GM18505 (cell line): ENCODE measurements at regions not wholly inside any gene's neighbourhood (a gene's known extent, or its start where the extent isn't known, plus 50 kb on each side); places are given as distances from the start of the nearest gene placed in this dataset.

ENCODE experiments used
- ATAC-seq: cut with Tn5 transposase; IDR thresholded peaks from one replicate; pipeline ENCODE4 v1.9.1; 2021; ENCODE audit not compliant: unreplicated experiment
- POLR2A ChIP-seq: IDR thresholded peaks from 4 replicates; pipeline ENCODE4 v1.6.1; 2011; ENCODE audit warnings: borderline replicate concordance; ENCODE audit not compliant: insufficient read depth, insufficient read length; ENCODE audit errors: extremely low read depth

- no peak for TF ChIP-seq POLR2A
- no peak for ATAC-seq
Measured at GRCh38 chr1:23639460-23640095, 52.0 kb upstream of the RPL11 start.

DNA sequence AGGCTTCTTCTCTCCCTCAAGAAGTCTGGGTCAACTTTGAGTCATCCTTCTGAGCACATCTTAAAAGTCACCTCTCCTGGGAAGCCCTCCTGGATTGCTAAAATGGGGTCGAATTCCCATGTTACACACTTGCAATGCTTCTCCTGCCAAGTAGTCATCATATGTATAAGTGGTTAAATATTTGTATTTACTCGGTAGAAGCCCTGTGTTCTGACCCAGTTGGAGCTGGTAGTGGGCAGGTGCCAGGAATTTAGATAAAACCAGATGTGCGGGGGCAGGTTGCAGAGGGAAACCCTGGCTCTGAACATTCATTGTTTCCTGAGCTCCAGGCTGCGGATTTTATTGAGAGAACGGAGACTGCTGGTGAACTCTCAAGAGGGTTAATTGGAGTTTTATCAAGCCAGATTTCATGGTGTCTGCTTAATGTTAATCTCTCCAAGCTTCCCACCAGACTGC is 52.8 kb upstream of the RPL11 start:
- ATAC-seq: no peak
- no peak for TF ChIP-seq POLR2A

DNA sequence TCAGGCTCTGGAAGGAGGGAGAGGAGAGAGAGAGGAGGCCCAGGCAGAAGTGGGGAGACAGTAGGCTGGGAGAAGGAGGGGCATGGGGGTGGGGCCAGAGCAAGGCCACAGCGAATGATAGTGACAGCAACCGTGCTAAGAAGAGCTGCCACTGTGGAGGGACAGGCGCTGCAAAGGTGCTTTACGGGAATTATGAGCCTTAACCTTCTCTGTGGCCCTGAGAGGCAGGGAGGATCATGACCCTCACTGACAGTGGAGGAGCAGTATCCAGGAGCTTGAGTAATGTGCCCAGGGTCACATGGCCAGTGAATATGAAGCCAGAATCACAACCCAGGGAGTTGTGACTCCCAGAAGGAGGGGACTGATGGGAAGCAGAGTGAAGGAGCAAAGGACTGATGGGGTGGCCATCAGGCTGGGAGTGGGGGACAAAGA is 53.4 kb upstream of the RPL11 start:
- ATAC-seq: no peak
- TF ChIP-seq POLR2A: no peak

- no peak for ATAC-seq
Measured at GRCh38 chr1:23636009-23636408, 55.6 kb upstream of the RPL11 start.

DNA sequence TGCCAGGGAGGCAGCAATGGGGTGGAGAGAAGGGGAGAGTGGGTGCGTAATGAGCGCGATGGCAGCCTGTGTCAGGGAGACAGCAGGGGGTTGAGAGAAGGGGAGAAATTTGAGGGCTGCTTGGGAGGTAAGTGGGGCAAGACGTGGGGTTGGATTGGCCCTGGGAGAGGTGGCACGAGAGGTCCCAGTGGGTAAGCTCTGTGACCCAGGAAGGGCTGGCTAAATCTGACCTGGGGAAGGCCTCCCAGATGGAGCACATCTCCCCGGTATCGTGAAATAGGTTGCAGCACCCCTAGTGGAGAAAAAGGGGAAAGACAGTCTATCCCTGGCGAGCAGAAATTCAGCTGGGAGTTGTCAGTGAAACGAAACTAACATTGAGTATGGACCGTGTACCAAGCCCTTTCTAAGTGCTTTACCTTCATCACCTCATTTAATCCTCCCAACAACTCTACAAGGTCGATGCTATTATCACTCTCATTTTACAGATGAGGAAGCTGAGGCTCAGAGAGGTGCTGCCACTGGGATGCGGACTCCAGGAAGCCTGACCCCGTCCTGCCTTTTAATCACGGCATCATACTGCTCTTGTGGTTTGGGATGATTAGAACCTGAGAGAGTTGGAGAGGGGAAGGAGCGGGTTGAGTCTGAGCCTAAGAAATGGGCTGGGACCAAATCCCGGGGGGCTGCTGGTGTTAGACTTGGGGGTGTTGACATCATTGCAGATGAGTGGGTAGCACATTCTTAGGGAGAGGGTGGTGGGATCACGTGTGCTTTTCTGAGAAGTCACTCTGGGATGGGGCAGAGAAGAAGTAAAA is 56.6 kb upstream of the RPL11 start:
- peak; percentile 28 for TF ChIP-seq POLR2A
- no peak for ATAC-seq

More at GRCh38 chr1:23636009-23636408, 55.6 kb upstream of the RPL11 start:
- TF ChIP-seq POLR2A: no peak

DNA sequence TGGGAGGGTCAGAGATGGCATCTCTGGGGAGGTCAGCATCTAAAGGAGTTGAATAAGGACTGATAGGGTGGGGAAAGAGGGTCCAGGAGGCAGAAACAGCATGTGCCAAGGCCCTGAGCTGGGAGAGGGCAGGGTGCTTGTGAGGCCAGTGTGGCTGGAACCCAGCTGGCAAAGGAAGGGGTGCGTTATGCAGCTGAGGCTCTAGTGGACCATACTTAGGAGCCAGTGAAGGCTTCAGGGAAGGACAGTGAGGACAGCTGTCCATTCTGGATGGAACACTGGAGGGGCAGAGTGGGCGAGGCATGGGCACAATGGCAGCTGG is 57.1 kb upstream of the RPL11 start:
- no peak for TF ChIP-seq POLR2A
- ATAC-seq: no peak

DNA sequence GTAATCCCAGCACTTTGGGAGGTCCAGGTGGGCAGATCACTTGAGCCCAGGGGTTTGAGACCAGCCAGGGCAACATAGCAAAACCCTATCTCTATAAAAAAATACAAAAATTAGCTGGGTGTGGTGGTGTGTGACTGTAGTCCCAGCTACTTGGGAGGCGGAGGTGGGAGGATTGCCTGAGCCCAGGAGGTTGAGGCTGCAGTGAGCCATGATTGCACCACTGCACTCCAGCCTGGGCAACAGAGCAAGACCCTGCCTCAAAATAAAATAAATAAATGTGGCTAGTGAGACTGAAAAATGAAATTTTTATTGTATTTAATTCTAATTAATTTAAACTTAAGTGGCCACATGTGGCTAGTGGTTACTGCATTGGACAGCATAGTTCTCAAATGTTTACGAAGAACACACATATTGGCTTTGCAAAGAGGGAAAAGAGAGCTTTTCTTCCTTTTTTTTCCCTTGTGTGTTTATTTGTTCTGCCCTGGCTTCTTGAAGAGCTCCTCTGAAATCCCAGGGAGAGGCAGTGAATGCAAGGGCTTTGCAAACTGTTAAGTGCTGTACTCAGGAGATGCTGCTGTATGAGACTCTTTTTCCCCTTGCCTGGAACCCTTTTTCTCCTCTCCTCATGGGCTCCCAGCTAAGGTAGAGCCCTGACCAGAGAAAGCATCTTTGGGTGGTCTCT is 59.0 kb upstream of the RPL11 start:
- ATAC-seq: no peak

DNA sequence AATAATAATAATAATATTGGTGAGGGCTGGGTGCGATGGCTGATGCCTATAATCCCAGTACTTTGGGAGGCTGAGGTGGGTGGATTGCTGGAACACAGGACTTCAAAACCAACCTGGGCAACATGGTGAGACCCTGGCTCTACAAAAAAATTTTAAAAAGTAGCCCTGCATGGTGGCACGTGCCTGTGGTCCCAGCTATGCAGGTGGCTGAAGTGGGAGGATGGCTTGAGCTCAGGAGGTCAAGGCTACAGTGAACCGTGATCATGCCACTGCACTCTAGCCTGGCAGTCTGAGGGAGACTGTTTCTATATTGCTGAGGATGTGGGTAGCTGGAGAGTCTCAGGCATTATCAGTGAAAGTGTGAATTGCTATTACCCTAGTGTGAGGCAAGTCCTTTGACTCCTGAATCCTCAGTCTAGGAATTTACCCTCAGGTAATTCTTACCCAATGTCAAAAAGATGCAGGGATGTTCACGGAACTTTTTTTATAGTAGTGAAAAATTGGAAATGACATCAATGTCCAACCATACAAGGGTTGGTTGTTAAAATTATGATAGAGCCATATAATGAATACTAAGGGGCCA is 61.8 kb upstream of the RPL11 start:
- no peak for ATAC-seq
- TF ChIP-seq POLR2A: no peak

More for the DNA sequence above, 59.0 kb upstream of the RPL11 start:
- no peak for TF ChIP-seq POLR2A

- no peak for ATAC-seq
- no peak for TF ChIP-seq POLR2A
Measured at GRCh38 chr1:23628951-23629387, 62.6 kb upstream of the RPL11 start.

DNA sequence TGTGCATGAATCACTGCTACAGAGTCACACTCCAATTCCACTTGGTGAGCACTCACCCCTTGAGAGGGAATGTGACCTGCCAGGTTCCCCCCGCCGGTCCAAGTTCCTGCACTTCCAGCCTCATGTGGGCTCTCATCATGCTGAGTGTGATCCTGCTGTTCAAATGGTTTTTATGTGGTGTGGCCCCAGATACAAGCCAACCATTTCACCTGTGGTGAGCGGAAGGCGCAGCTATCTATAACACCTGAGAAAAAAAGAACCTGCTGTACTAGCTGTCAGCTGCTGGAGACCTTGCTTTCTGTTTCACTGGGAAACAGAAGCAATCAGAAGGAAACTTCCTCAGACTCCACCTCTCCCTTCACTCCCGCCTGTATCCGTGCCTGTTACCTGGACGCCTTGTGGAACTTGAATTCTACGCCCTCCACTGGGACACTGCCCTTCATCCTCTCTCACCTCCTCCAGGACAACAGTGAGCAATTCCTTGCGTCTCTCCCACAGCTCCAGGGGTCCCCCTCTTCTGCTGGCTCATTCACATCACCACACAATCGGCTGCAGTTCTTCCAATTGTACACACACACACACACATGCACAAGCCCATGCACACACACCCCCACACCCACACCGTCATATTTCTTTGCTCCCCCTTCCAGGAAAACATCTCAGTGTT is 64.4 kb upstream of the RPL11 start:
- no peak for ATAC-seq
- no peak for TF ChIP-seq POLR2A

- TF ChIP-seq POLR2A: no peak
- no peak for ATAC-seq
Measured at GRCh38 chr1:23625929-23626535, 65.6 kb upstream of the RPL11 start.

- no peak for ATAC-seq
- no peak for TF ChIP-seq POLR2A
Measured at GRCh38 chr1:23625459-23625858, 66.1 kb upstream of the RPL11 start.

DNA sequence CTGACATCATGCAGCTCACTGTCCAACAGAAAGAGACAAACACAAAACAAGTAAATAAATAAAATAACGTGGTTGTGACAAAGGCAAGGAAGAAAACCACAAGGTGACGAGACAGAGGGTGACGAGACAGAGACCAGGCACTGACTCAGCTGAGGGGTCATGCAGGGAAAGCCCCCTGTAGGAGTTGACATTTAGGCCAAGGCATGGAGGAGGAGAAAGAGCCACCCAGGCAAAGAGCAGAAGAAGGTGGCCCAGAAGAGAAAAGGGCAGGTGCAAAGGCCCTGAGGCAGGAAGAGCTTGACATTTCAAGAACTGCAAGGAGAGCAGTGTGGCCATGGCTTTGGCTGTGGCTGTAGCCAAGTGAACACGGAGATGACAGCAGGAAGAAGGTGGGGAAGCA is 65.1 kb upstream of the ID3 start:
- TF ChIP-seq POLR2A: no peak
- no peak for ATAC-seq

- ATAC-seq: no peak
Measured at GRCh38 chr1:23622284-23622683, 63.0 kb upstream of the ID3 start.

More at GRCh38 chr1:23622284-23622683, 63.0 kb upstream of the ID3 start:
- TF ChIP-seq POLR2A: no peak
